Osteocyte (in vitro differentiated cells): ENCODE measurements at regions not wholly inside any gene's neighbourhood (a gene's known extent, or its start where the extent isn't known, plus 50 kb on each side); places are given as distances from the start of the nearest gene placed in this dataset.

Experiments used
- DNase-seq: peaks from one replicate; pipeline ENCODE4 v3.0.0; 2021; ENCODE audit warnings: mixed read lengths; ENCODE audit not compliant: unreplicated experiment; ENCODE audit errors: extremely low spot score
- H3K27ac Mint-ChIP-seq: one replicate; pipeline ENCODE4 v1.8.0; 2021; ENCODE audit warnings: mild to moderate bottlenecking, mixed read lengths; ENCODE audit not compliant: unreplicated experiment
- H3K27me3 Mint-ChIP-seq: one replicate; pipeline ENCODE4 v1.8.0; 2021; ENCODE audit warnings: mixed read lengths; ENCODE audit not compliant: unreplicated experiment
- H3K36me3 Mint-ChIP-seq: one replicate; pipeline ENCODE4 v1.8.0; 2021; ENCODE audit warnings: mixed read lengths; ENCODE audit not compliant: unreplicated experiment
- H3K4me1 Mint-ChIP-seq: one replicate; pipeline ENCODE4 v1.8.0; 2021; ENCODE audit warnings: mixed read lengths; ENCODE audit not compliant: unreplicated experiment
- H3K4me3 Mint-ChIP-seq: one replicate; pipeline ENCODE4 v1.8.0; 2021; ENCODE audit warnings: mild to moderate bottlenecking, moderate library complexity, mixed read lengths; ENCODE audit not compliant: unreplicated experiment
- H3K9me3 Mint-ChIP-seq: one replicate; pipeline ENCODE4 v1.8.0; 2021; ENCODE audit warnings: mixed read lengths; ENCODE audit not compliant: unreplicated experiment
- CTCF ChIP-seq: fragments of 200-600 bp; sonication (generic); IDR thresholded peaks from 2 replicates; pipeline ENCODE4 v1.5.0; 2021; ENCODE audit warnings: antibody characterized with exemption, mild to moderate bottlenecking, moderate library complexity

DNA sequence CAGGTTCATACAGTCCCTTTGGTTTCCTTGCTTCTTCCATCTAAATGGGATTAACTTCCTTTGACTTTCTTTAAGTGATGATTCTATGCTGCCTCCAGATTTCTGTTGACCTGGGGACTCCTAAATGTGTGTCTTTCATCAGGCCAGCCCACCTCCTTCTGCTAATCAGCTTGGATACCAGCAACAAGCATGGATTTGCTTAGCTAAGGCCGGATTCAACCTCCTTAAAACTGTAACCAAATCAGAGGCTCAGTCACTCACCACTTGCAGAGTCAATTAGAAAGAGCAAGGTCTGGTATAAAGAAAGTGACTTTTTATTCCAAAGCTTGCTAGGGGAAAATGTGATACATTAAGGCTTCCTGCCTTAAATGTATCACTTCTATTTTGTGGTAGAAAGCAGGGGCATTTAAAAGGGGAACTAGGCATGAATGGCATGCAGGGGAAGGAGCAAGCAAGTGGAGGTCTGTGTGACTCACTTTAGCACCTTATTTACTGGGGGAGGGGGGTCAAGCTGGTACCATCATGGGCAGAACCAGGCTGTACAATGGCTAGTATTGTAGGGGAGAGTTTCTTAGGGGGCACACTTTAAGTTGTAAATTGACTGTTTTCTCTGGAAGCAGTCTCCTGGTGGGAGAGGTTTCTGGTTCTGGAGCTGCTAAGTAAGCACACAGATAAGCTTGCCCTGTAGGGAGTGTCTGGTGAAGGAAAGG is 239.0 kb upstream of the PDGFD start:
- Mint-ChIP-seq H3K27me3 (no peaks in the 10 kb centered on the region), H3K4me1 (no peaks in the 10 kb centered on the region), H3K4me3 (no peak overlapping the region), H3K27ac (no peak overlapping the region), H3K36me3 (no peaks in the 10 kb centered on the region), H3K9me3 (no peaks in the 10 kb centered on the region)
- DNase-seq, result no peak
- TF ChIP-seq CTCF, result no peak

GRCh38 chr11:104394508-104394907 is 230.6 kb upstream of the PDGFD start:
- Mint-ChIP-seq H3K9me3 (no peaks in the 10 kb centered on the region), H3K27ac (no peak overlapping the region)

DNA sequence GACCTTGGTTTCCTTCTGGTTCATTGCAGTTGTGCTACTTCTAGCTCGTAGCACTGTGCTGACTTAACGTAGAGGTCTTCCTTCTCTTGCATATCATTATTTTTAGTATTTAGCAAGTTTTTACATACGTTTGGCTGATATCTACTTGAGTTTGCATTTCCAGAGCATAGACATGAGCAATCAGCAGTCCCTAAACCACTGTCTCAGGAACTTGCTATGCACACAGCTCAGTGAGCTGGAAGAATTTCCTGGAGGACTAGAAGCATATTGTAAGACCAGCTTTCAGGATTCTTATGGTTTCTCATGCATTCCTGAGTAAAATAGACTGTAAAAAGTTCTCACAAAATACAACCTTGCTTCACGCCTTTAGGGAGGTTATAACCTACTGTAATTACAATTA is 226.7 kb upstream of the PDGFD start:
- DNase-seq, result no peak
- Mint-ChIP-seq H3K27me3 (no peaks in the 10 kb centered on the region), H3K4me1 (peaks cover 1% of the 10 kb centered on the region), H3K27ac (no peak overlapping the region), H3K9me3 (no peaks in the 10 kb centered on the region), H3K4me3 (no peak overlapping the region), H3K36me3 (no peaks in the 10 kb centered on the region)
- no peak for TF ChIP-seq CTCF

More at GRCh38 chr11:104394508-104394907, 230.6 kb upstream of the PDGFD start:
- DNase-seq, result no peak
- Mint-ChIP-seq H3K4me3 (no peak overlapping the region), H3K4me1 (peaks cover 1% of the 10 kb centered on the region), H3K36me3 (no peaks in the 10 kb centered on the region), H3K27me3 (no peaks in the 10 kb centered on the region)
- TF ChIP-seq CTCF, result no peak

GRCh38 chr11:104385884-104386283 is 221.9 kb upstream of the PDGFD start:
- DNase-seq, result no peak
- Mint-ChIP-seq H3K27me3 (no peaks in the 10 kb centered on the region), H3K27ac (no peak overlapping the region), H3K9me3 (no peaks in the 10 kb centered on the region), H3K36me3 (no peaks in the 10 kb centered on the region), H3K4me1 (peaks cover 1% of the 10 kb centered on the region), H3K4me3 (no peak overlapping the region)
- no peak for TF ChIP-seq CTCF

- Mint-ChIP-seq H3K36me3 (no peaks in the 10 kb centered on the region), H3K4me3 (no peak overlapping the region), H3K9me3 (no peaks in the 10 kb centered on the region), H3K27ac (no peak overlapping the region), H3K27me3 (no peaks in the 10 kb centered on the region), H3K4me1 (peaks cover 2% of the 10 kb centered on the region)
- TF ChIP-seq CTCF, result no peak
- no peak for DNase-seq
These were observed 216.4 kb upstream of the PDGFD start for GRCh38 chr11:104380358-104380757.
